GM19023 (cell line): ENCODE measurements at regions not wholly inside any gene's neighbourhood (a gene's known extent, or its start where the extent isn't known, plus 50 kb on each side); places are given as distances from the start of the nearest gene placed in this dataset.

Experiments used
- ATAC-seq: cut with Tn5 transposase; IDR thresholded peaks from one replicate; pipeline ENCODE4 v1.9.1; 2021; ENCODE audit warnings: mild to moderate bottlenecking, moderate library complexity; ENCODE audit not compliant: unreplicated experiment

- ATAC-seq = no peak
Observed at GRCh38 chr5:144583541-144584449, 413.1 kb downstream of the KCTD16 start.

- ATAC-seq = no peak
Observed at GRCh38 chr5:144582066-144582465, 411.4 kb downstream of the KCTD16 start.

- ATAC-seq = no peak
Observed at GRCh38 chr5:144581044-144581443, 410.4 kb downstream of the KCTD16 start.

GRCh38 chr5:144577676-144578075, 407.0 kb downstream of the KCTD16 start:
- no peak for ATAC-seq

- ATAC-seq = no peak
Observed at GRCh38 chr5:144575736-144576135, 405.1 kb downstream of the KCTD16 start.

- no peak for ATAC-seq
Observed at GRCh38 chr5:144567421-144567780, 396.7 kb downstream of the KCTD16 start.

GRCh38 chr5:144566747-144567420, 396.2 kb downstream of the KCTD16 start:
- ATAC-seq = no peak

GRCh38 chr5:144549580-144549979, 378.9 kb downstream of the KCTD16 start:
- no peak for ATAC-seq

- ATAC-seq = no peak
Observed at GRCh38 chr5:144548936-144549335, 378.3 kb downstream of the KCTD16 start.

GRCh38 chr5:144547098-144547499, 376.4 kb downstream of the KCTD16 start:
- ATAC-seq = no peak

GRCh38 chr5:144538845-144539244, 368.2 kb downstream of the KCTD16 start:
- no peak for ATAC-seq
